IMR-90 (cell line): ENCODE measurements at regions not wholly inside any gene's neighbourhood (a gene's known extent, or its start where the extent isn't known, plus 50 kb on each side); places are given as distances from the start of the nearest gene placed in this dataset.

Experiments
- ATAC-seq: fragments of 200-7000 bp; cut with Tn5 transposase; 2 replicates; pipeline ENCODE4 v1.9.1; 2020; ENCODE audit warnings: low read depth, mild to moderate bottlenecking, moderate library complexity
- BruUV-seq: library from RNA; stranded (reverse); fragments of 400-500 nt; replicated peaks from 2 replicates; lab custom pipeline; 2021; lab: Mats Ljungman, UMichigan
- CTCF ChIA-PET: fragments of 300-600 bp; formaldehyde crosslinking; extraction: SDS; loops from one replicate; lab custom pipeline; 2021; ENCODE audit warnings: antibody characterized with exemption; lab: Yijun Ruan, JAX
- POLR2A ChIA-PET: fragments of 300-600 bp; sonication (Branson Sonifier 250); formaldehyde crosslinking; loops from one replicate; lab custom pipeline; 2022; ENCODE audit warnings: antibody characterized with exemption; ENCODE audit not compliant: unreplicated experiment; lab: Charles Lee
- DNase-seq: peaks from one replicate; pipeline ENCODE4 v3.0.0; 2013
- H2AFZ ChIP-seq: replicated peaks from 2 replicates; pipeline ENCODE3; 2013; ENCODE audit warnings: low read length, mild to moderate bottlenecking; ENCODE audit not compliant: poor library complexity
- H2AK5ac ChIP-seq: 2 replicates; pipeline ENCODE4 v1.6.1; 2013; ENCODE audit warnings: low read depth, low read length, inconsistent platforms
- H2AK9ac ChIP-seq: replicated peaks from 2 replicates; pipeline ENCODE3; 2013; ENCODE audit warnings: mild to moderate bottlenecking, low read depth, low read length, moderate library complexity; ENCODE audit not compliant: poor library complexity
- H2BK120ac ChIP-seq: 2 replicates; pipeline ENCODE4 v1.6.1; 2013; ENCODE audit warnings: low read depth, low read length, inconsistent platforms
- H2BK15ac ChIP-seq: 3 replicates; pipeline ENCODE4 v1.6.1; 2013; ENCODE audit warnings: low read depth, low read length, inconsistent platforms
- H2BK20ac ChIP-seq: 2 replicates; pipeline ENCODE4 v1.6.1; 2013; ENCODE audit warnings: low read depth, mild to moderate bottlenecking, inconsistent platforms, low read length, moderate library complexity
- H2BK5ac ChIP-seq: 2 replicates; pipeline ENCODE4 v1.6.1; 2013; ENCODE audit warnings: mild to moderate bottlenecking, low read depth, low read length, inconsistent platforms; ENCODE audit not compliant: poor library complexity, severe bottlenecking
- H3K14ac ChIP-seq: replicated peaks from 2 replicates; pipeline ENCODE4 v1.6.1; 2013; ENCODE audit warnings: low read depth, low read length, inconsistent platforms
- H3K18ac ChIP-seq: 2 replicates; pipeline ENCODE4 v1.6.1; 2013; ENCODE audit warnings: low read depth, low read length, control low read depth
- H3K23ac ChIP-seq: 2 replicates; pipeline ENCODE4 v1.6.1; 2013; ENCODE audit warnings: low read depth, low read length, inconsistent platforms
- H3K27ac ChIP-seq: 2 replicates; pipeline ENCODE4 v1.5.1; 2013; ENCODE audit warnings: mild to moderate bottlenecking, control low read depth, low read length; ENCODE audit not compliant: insufficient read depth
- H3K27me3 ChIP-seq: 2 replicates; pipeline ENCODE4 v1.6.1; 2013; ENCODE audit warnings: low read length; ENCODE audit not compliant: control insufficient read depth, insufficient read depth
- H3K36me3 ChIP-seq: 2 replicates; pipeline ENCODE4 v1.6.1; 2013; ENCODE audit warnings: low read length, mixed read lengths; ENCODE audit not compliant: control insufficient read depth, insufficient read depth
- H3K4ac ChIP-seq: 2 replicates; pipeline ENCODE4 v1.6.1; 2013; ENCODE audit warnings: low read depth, low read length, inconsistent platforms
- H3K4me1 ChIP-seq: 2 replicates; pipeline ENCODE4 v1.6.1; 2013; ENCODE audit warnings: low read length, mixed read lengths; ENCODE audit not compliant: control insufficient read depth, insufficient read depth
- H3K4me2 ChIP-seq: 2 replicates; pipeline ENCODE4 v1.6.1; 2013; ENCODE audit warnings: low read depth, mild to moderate bottlenecking, control low read depth, low read length, moderate library complexity
- H3K4me3 ChIP-seq: 2 replicates; pipeline ENCODE4 v1.5.1; 2013; ENCODE audit warnings: low read depth, mild to moderate bottlenecking, control low read depth, low read length, moderate library complexity; ENCODE audit not compliant: insufficient read depth
- H3K56ac ChIP-seq: 2 replicates; pipeline ENCODE4 v1.6.1; 2013; ENCODE audit warnings: low read length, inconsistent platforms; ENCODE audit not compliant: insufficient read depth; ENCODE audit errors: extremely low read depth
- H3K79me1 ChIP-seq, 2 experiments: 2 replicates each; pipeline ENCODE4 v1.6.1; 2013; ENCODE audit warnings: low read length in 2 of 2, inconsistent platforms in 1 of 2, low read depth in 1 of 2
- H3K9ac ChIP-seq: 2 replicates; pipeline ENCODE4 v1.6.1; 2013; ENCODE audit warnings: low read depth, low read length, control low read depth
- H3K9me1 ChIP-seq: 2 replicates; pipeline ENCODE4 v1.6.1; 2013; ENCODE audit warnings: low read length, inconsistent platforms; ENCODE audit not compliant: insufficient read depth
- H3K9me3 ChIP-seq: 2 replicates; pipeline ENCODE4 v1.6.1; 2013; ENCODE audit warnings: low read length; ENCODE audit not compliant: control insufficient read depth, insufficient read depth
- H4K20me1 ChIP-seq: 2 replicates; pipeline ENCODE4 v1.6.1; 2013; ENCODE audit warnings: low read length, inconsistent platforms; ENCODE audit not compliant: insufficient read depth
- H4K5ac ChIP-seq: 2 replicates; pipeline ENCODE4 v1.6.1; 2013; ENCODE audit warnings: mild to moderate bottlenecking, low read depth, low read length, control low read depth
- H4K8ac ChIP-seq, 2 experiments: 2 replicates each; pipeline ENCODE4 v1.6.1; 2013; ENCODE audit warnings: low read depth in 2 of 2, low read length in 2 of 2, control low read depth in 1 of 2, inconsistent platforms in 1 of 2
- H4K91ac ChIP-seq: 2 replicates; pipeline ENCODE4 v1.6.1; 2013; ENCODE audit warnings: low read depth, low read length, inconsistent platforms; ENCODE audit not compliant: insufficient read depth
- BHLHE40 ChIP-seq: fragments of 150-350 bp; IDR thresholded peaks from 2 replicates; pipeline ENCODE4 v1.6.1; 2016; ENCODE audit warnings: mild to moderate bottlenecking, low read depth, low read length
- CEBPB ChIP-seq: IDR thresholded peaks from 2 replicates; pipeline ENCODE4 v1.6.1; 2012; ENCODE audit warnings: low read depth, low read length, improper control_type of control experiment
- CHD1 ChIP-seq: IDR thresholded peaks from 2 replicates; pipeline ENCODE4 v1.6.1; 2012; ENCODE audit warnings: low read depth, low read length, improper control_type of control experiment
- FOS ChIP-seq: fragments of 150-350 bp; IDR thresholded peaks from 2 replicates; pipeline ENCODE4 v1.6.1; 2016; ENCODE audit warnings: low read depth, low read length
- MAFK ChIP-seq: IDR thresholded peaks from 2 replicates; pipeline ENCODE4 v1.6.1; 2012; ENCODE audit warnings: low read depth, low read length, improper control_type of control experiment
- MAZ ChIP-seq: IDR thresholded peaks from 2 replicates; pipeline ENCODE4 v1.6.1; 2012; ENCODE audit warnings: low read depth, mild to moderate bottlenecking, low read length, improper control_type of control experiment, moderate library complexity, borderline replicate concordance
- MXI1 ChIP-seq: IDR thresholded peaks from 2 replicates; pipeline ENCODE4 v1.6.1; 2012; ENCODE audit warnings: low read depth, mild to moderate bottlenecking, low read length, moderate library complexity, borderline replicate concordance
- NFE2L2 ChIP-seq: fragments of 150-350 bp; IDR thresholded peaks from 2 replicates; pipeline ENCODE4 v1.6.1; 2016; ENCODE audit warnings: low read depth, mild to moderate bottlenecking, low read length
- POLR2A ChIP-seq: IDR thresholded peaks from 2 replicates; pipeline ENCODE4 v1.6.1; 2012; ENCODE audit warnings: mild to moderate bottlenecking, low read depth, low read length
- RAD21 ChIP-seq: IDR thresholded peaks from 2 replicates; pipeline ENCODE4 v1.6.1; 2012; ENCODE audit warnings: low read length, improper control_type of control experiment
- RCOR1 ChIP-seq: IDR thresholded peaks from 2 replicates; pipeline ENCODE4 v1.6.1; 2012; ENCODE audit warnings: mild to moderate bottlenecking, low read length, improper control_type of control experiment; ENCODE audit not compliant: insufficient replicate concordance
- RFX5 ChIP-seq: IDR thresholded peaks from 2 replicates; pipeline ENCODE4 v1.8.0; 2012; ENCODE audit warnings: low read depth, mild to moderate bottlenecking, low read length, moderate library complexity
- SMC3 ChIP-seq: fragments of 150-350 bp; IDR thresholded peaks from 2 replicates; pipeline ENCODE4 v1.6.1; 2016; ENCODE audit warnings: low read depth, mild to moderate bottlenecking, antibody characterized with exemption, low read length, moderate library complexity
- WGBS, 2 experiments: methylation state at CpG; one replicate each; pipeline versions ENCODE4 v1.1.5 to v1.1.7; 2013; ENCODE audit warnings: missing lambda C conversion rate in 2 of 2; ENCODE audit not compliant: insufficient read length in 1 of 2; ENCODE audit errors: extremely low coverage in 2 of 2; 5-methylcytosine and 5-hydroxymethylcytosine counted together
- dilution Hi-C: fragments of 300-500 bp; cut with HindIII; formaldehyde crosslinking; loops from one replicate; pipeline ENCODE4 v1.14.3; 2018; ENCODE audit warnings: low sequenced_read_pairs; ENCODE audit not compliant: unreplicated experiment
- in situ Hi-C: fragments of 300-500 bp; cut with MboI; formaldehyde crosslinking; loops from 3 replicates; pipeline ENCODE4 v1.14.3; 2019; ENCODE audit warnings: low sequenced_read_pairs, inconsistent platforms, mixed read lengths
- intact Hi-C: fragments of 100-400 bp; cut with micrococcal nuclease; formaldehyde crosslinking; loops from 2 replicates; pipeline ENCODE4 v1.10.0; 2022
- TF ChIP-seq, protein P1 (sequence below): fragments of 150-350 bp; IDR thresholded peaks from 2 replicates; pipeline ENCODE4 v1.6.1; 2017; ENCODE audit warnings: mild to moderate bottlenecking, antibody characterized with exemption, low read length, low read depth
- TF ChIP-seq, protein P2 (sequence below): conservative IDR thresholded peaks from 2 replicates; pipeline ENCODE4 v1.5.1; 2012; ENCODE audit warnings: mild to moderate bottlenecking, low read depth, low read length, improper control_type of control experiment
- TF ChIP-seq, protein P3 (sequence below): fragments of 150-350 bp; IDR thresholded peaks from 2 replicates; pipeline ENCODE4 v1.6.1; 2016; ENCODE audit warnings: low read depth, mild to moderate bottlenecking, low read length, moderate library complexity, borderline replicate concordance

DNA sequence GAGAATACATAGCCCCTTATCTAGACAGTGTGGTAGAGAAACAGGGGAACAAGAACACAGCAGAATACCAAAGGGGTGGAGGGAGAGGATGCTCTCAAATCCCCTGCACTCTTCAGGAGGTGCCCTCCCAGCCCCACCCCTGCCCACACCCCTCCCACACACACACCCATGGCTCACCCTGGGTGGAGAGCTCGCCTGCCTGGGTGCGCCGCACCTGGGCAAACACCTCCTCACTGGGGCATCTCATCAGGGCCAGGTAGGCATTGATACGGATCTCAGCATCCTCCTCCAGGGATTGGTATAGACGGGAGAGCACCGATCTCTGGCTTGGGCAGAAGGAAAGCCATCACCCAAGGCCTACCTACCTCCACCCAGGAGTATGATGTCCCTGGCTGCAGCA is 95.2 kb downstream of the LITAF start:
- Histone ChIP-seq H3K27me3 (no peaks in the 10 kb centered on the region), H3K56ac (no peak overlapping the region), H3K4me2 (no peak overlapping the region), H2AFZ (no peak overlapping the region), H2AK5ac (no peak overlapping the region), H3K9me3 (peaks cover 5% of the 10 kb centered on the region; the same call in 1 of the 2 replicates), H4K91ac (no peak overlapping the region), H2BK20ac (no peak overlapping the region), H3K4me1 (peaks cover 4% of the 10 kb centered on the region), H2AK9ac (no peak overlapping the region), H3K9ac (no peak overlapping the region), H3K18ac (no peak overlapping the region), H3K4me3 (no peak overlapping the region), H3K9me1 (peaks cover 8% of the 10 kb centered on the region), H2BK15ac (no peak overlapping the region), H3K4ac (no peak overlapping the region), H3K79me1 (peaks cover 0 to 3% of the 10 kb centered on the region in 2 experiments; a peak in 1 of 4 replicates), H4K20me1 (no peaks in the 10 kb centered on the region), H2BK120ac (no peak overlapping the region), H3K36me3 (no peaks in the 10 kb centered on the region), H3K23ac (no peak overlapping the region), H3K27ac (no peak overlapping the region), H4K8ac (no peak overlapping the region), H2BK5ac (no peak overlapping the region), H3K14ac (no peak overlapping the region), H4K5ac (no peak overlapping the region)
- CTCF ChIA-PET, result no interaction called here
- in situ Hi-C loops (no loop called here), intact Hi-C loops (no loop called here), dilution Hi-C loops (no loop called here)
- ATAC-seq (no peak), DNase-seq (no peak)
- POLR2A ChIA-PET, result no interaction called here
- BruUV-seq, result no TSS peak
- no peak for TF ChIP-seq NFE2L2
- TF ChIP-seq BHLHE40, result no peak
- TF ChIP-seq RAD21, result no peak
- TF ChIP-seq SMC3, result no peak
- TF ChIP-seq POLR2A, result no peak
- no peak for TF ChIP-seq CHD1
- no peak for TF ChIP-seq MAZ
- no peak for TF ChIP-seq MAFK
- TF ChIP-seq, protein P1, sequence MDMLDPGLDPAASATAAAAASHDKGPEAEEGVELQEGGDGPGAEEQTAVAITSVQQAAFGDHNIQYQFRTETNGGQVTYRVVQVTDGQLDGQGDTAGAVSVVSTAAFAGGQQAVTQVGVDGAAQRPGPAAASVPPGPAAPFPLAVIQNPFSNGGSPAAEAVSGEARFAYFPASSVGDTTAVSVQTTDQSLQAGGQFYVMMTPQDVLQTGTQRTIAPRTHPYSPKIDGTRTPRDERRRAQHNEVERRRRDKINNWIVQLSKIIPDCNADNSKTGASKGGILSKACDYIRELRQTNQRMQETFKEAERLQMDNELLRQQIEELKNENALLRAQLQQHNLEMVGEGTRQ, result no peak
- no peak for TF ChIP-seq MXI1
- TF ChIP-seq, protein P2, sequence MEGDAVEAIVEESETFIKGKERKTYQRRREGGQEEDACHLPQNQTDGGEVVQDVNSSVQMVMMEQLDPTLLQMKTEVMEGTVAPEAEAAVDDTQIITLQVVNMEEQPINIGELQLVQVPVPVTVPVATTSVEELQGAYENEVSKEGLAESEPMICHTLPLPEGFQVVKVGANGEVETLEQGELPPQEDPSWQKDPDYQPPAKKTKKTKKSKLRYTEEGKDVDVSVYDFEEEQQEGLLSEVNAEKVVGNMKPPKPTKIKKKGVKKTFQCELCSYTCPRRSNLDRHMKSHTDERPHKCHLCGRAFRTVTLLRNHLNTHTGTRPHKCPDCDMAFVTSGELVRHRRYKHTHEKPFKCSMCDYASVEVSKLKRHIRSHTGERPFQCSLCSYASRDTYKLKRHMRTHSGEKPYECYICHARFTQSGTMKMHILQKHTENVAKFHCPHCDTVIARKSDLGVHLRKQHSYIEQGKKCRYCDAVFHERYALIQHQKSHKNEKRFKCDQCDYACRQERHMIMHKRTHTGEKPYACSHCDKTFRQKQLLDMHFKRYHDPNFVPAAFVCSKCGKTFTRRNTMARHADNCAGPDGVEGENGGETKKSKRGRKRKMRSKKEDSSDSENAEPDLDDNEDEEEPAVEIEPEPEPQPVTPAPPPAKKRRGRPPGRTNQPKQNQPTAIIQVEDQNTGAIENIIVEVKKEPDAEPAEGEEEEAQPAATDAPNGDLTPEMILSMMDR, result no peak
- no peak for TF ChIP-seq FOS
- TF ChIP-seq RCOR1, result no peak
- no peak for TF ChIP-seq RFX5
- TF ChIP-seq, protein P3, sequence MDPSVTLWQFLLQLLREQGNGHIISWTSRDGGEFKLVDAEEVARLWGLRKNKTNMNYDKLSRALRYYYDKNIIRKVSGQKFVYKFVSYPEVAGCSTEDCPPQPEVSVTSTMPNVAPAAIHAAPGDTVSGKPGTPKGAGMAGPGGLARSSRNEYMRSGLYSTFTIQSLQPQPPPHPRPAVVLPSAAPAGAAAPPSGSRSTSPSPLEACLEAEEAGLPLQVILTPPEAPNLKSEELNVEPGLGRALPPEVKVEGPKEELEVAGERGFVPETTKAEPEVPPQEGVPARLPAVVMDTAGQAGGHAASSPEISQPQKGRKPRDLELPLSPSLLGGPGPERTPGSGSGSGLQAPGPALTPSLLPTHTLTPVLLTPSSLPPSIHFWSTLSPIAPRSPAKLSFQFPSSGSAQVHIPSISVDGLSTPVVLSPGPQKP, result no peak
- TF ChIP-seq CEBPB, result no peak
- no CpG with 5 or more reads among the region's 6 CpGs for WGBS, 2 experiments
